K562 (cell line): ENCODE measurements at regions not wholly inside any gene's neighbourhood (a gene's known extent, or its start where the extent isn't known, plus 50 kb on each side); places are given as distances from the start of the nearest gene placed in this dataset.

Experiments used
- CBX3 ChIP-seq, 2 experiments: IDR thresholded peaks; 1 replicate in 1 of 2; 2 replicates in 1 of 2; pipeline ENCODE4 v1.6.1; 2012; ENCODE audit warnings: inconsistent platforms in 2 of 2, low read length in 2 of 2, borderline replicate concordance in 1 of 2, control low read depth in 1 of 2
- NCOA4 ChIP-seq: fragments of 450-650 bp; IDR thresholded peaks from 2 replicates; pipeline ENCODE4 v1.6.1; 2018; ENCODE audit warnings: mild to moderate bottlenecking; ENCODE audit not compliant: partially characterized antibody
- SIN3A ChIP-seq, 2 experiments: fragments of 150-350 bp in 1 of 2; IDR thresholded peaks; 2 replicates each; pipeline ENCODE4 v1.6.1; 2011 to 2016; ENCODE audit warnings: borderline replicate concordance in 2 of 2, low read depth in 2 of 2, low read length in 2 of 2, mild to moderate bottlenecking in 2 of 2, moderate library complexity in 2 of 2; ENCODE audit not compliant: control insufficient read depth in 1 of 2
- SMC3 ChIP-seq: conservative IDR thresholded peaks from 2 replicates; pipeline ENCODE4 v1.6.1; 2011; ENCODE audit warnings: low read depth, low read length, improper control_type of control experiment; ENCODE audit not compliant: insufficient read depth
- SPI1 ChIP-seq: IDR thresholded peaks from 2 replicates; pipeline ENCODE4 v1.6.1; 2011; ENCODE audit warnings: low read depth, low read length, control low read depth, borderline replicate concordance
- SREBF2 ChIP-seq: sonication (generic); formaldehyde crosslinking; IDR thresholded peaks from 2 replicates; pipeline ENCODE4 v1.4.0; 2020; ENCODE audit warnings: mild to moderate bottlenecking, missing genetic modification reagents
- TGIF2 ChIP-seq: sonication (generic); formaldehyde crosslinking; IDR thresholded peaks from 2 replicates; pipeline ENCODE4 v1.8.1; 2022; ENCODE audit warnings: mild to moderate bottlenecking, missing genetic modification reagents, moderate library complexity
- ZC3H8 ChIP-seq: fragments of 450-650 bp; IDR thresholded peaks from 2 replicates; pipeline ENCODE4 v1.6.1; 2017
- ZNF707 ChIP-seq: fragments of 250-450 bp; sonication (Bioruptor Pico); conservative IDR thresholded peaks from 2 replicates; pipeline ENCODE4 v1.8.0; 2022; ENCODE audit warnings: inconsistent platforms, mild to moderate bottlenecking, moderate library complexity
- TF ChIP-seq, protein P1 (sequence below): sonication (generic); IDR thresholded peaks from 2 replicates; pipeline ENCODE4 v1.6.1; 2016
- TF ChIP-seq, protein P2 (sequence below): fragments of 450-650 bp; IDR thresholded peaks from 2 replicates; pipeline ENCODE4 v1.6.1; 2016
- TF ChIP-seq, protein P3 (sequence below): sonication (generic); formaldehyde crosslinking; IDR thresholded peaks from 2 replicates; pipeline ENCODE4 v1.8.0; 2022; ENCODE audit warnings: missing genetic modification reagents, mild to moderate bottlenecking, borderline replicate concordance

DNA sequence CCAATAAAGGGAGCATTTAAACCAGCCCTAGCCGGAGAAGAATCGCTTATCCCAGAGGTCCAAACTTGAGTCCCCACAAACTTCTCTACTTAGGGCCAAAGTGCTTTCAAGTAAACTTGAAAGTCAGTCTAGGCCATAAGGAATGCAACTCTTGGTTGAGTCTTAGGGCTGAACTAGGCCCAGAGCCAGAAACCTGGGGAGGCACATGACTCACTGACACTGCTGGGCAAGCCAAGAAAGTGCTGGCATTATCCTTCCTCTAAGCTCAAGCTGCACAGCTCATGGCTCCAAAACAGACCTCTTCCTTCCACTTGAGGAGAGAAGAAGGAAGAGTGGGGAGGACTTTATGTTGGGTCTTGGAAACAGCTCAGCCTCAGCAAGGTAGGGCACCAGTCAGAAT, 1257.3 kb upstream of the DIAPH2 start (continued):
- TF ChIP-seq, protein P1, sequence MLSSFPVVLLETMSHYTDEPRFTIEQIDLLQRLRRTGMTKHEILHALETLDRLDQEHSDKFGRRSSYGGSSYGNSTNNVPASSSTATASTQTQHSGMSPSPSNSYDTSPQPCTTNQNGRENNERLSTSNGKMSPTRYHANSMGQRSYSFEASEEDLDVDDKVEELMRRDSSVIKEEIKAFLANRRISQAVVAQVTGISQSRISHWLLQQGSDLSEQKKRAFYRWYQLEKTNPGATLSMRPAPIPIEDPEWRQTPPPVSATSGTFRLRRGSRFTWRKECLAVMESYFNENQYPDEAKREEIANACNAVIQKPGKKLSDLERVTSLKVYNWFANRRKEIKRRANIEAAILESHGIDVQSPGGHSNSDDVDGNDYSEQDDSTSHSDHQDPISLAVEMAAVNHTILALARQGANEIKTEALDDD, result no peak
- no peak for TF ChIP-seq SMC3
- TF ChIP-seq ZC3H8, result no peak
- TF ChIP-seq, protein P2, sequence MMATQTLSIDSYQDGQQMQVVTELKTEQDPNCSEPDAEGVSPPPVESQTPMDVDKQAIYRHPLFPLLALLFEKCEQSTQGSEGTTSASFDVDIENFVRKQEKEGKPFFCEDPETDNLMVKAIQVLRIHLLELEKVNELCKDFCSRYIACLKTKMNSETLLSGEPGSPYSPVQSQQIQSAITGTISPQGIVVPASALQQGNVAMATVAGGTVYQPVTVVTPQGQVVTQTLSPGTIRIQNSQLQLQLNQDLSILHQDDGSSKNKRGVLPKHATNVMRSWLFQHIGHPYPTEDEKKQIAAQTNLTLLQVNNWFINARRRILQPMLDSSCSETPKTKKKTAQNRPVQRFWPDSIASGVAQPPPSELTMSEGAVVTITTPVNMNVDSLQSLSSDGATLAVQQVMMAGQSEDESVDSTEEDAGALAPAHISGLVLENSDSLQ, result no peak
- TF ChIP-seq, protein P3, sequence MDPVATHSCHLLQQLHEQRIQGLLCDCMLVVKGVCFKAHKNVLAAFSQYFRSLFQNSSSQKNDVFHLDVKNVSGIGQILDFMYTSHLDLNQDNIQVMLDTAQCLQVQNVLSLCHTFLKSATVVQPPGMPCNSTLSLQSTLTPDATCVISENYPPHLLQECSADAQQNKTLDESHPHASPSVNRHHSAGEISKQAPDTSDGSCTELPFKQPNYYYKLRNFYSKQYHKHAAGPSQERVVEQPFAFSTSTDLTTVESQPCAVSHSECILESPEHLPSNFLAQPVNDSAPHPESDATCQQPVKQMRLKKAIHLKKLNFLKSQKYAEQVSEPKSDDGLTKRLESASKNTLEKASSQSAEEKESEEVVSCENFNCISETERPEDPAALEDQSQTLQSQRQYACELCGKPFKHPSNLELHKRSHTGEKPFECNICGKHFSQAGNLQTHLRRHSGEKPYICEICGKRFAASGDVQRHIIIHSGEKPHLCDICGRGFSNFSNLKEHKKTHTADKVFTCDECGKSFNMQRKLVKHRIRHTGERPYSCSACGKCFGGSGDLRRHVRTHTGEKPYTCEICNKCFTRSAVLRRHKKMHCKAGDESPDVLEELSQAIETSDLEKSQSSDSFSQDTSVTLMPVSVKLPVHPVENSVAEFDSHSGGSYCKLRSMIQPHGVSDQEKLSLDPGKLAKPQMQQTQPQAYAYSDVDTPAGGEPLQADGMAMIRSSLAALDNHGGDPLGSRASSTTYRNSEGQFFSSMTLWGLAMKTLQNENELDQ (CRISPR knock-in tag), result no peak
- no peak for TF ChIP-seq SPI1
- no peak for TF ChIP-seq TGIF2 (CRISPR knock-in tag)
- no peak for TF ChIP-seq ZNF707 (CRISPR knock-in tag)
- no peak for TF ChIP-seq NCOA4
- TF ChIP-seq SIN3A (IDR thresholded peaks at IDR 0.05; ENCODE audit: borderline replicate concordance in 2 of 2, control insufficient read depth in 1 of 2, low read depth in 2 of 2, low read length in 2 of 2), result no peak
- no peak for TF ChIP-seq SREBF2 (CRISPR knock-in tag)
- TF ChIP-seq CBX3 (IDR thresholded peaks at IDR 0.05; ENCODE audit: borderline replicate concordance in 1 of 2, low read length in 2 of 2), result no peak
- TF ChIP-seq, all 486 proteins: peak for 0
